Effector memory CD8-positive, alpha-beta T cell (primary cell): ENCODE measurements at regions not wholly inside any gene's neighbourhood (a gene's known extent, or its start where the extent isn't known, plus 50 kb on each side); places are given as distances from the start of the nearest gene placed in this dataset.

Experiments
- ATAC-seq: fragments of 150-1000 bp; cut with Tn5 transposase; replicated peaks from 2 replicates; pipeline ENCODE4 v1.10.0; 2021; ENCODE audit warnings: mild to moderate bottlenecking, moderate library complexity
- DNase-seq, 3 experiments: peaks; one replicate each; pipeline ENCODE4 v3.0.0; 2021
- H3K27ac Mint-ChIP-seq, 2 donors: one replicate each; pipeline ENCODE4 v1.8.0; 2022; ENCODE audit warnings: mild to moderate bottlenecking in 2 of 2, mixed read lengths in 2 of 2, moderate library complexity in 2 of 2
- H3K27me3 Mint-ChIP-seq, 2 donors: one replicate each; pipeline ENCODE4 v1.8.0; 2022; ENCODE audit warnings: mixed read lengths in 2 of 2
- H3K36me3 Mint-ChIP-seq: one replicate; pipeline ENCODE4 v1.8.0; 2022; ENCODE audit warnings: mild to moderate bottlenecking, moderate library complexity, mixed read lengths; ENCODE audit not compliant: insufficient read depth
- H3K4me1 Mint-ChIP-seq, 2 donors: one replicate each; pipeline ENCODE4 v1.8.0; 2022; ENCODE audit warnings: low read depth in 2 of 2, mixed read lengths in 2 of 2
- H3K4me3 Mint-ChIP-seq, 2 donors: one replicate each; pipeline ENCODE4 v1.8.0; 2022; ENCODE audit warnings: mild to moderate bottlenecking in 2 of 2, mixed read lengths in 2 of 2, moderate library complexity in 2 of 2
- H3K9me3 Mint-ChIP-seq, 2 donors: one replicate each; pipeline ENCODE4 v1.8.0; 2022; ENCODE audit warnings: mixed read lengths in 2 of 2

- no peak overlapping the region for H3K27ac Mint-ChIP-seq
- H3K9me3 Mint-ChIP-seq: no peaks in the 10 kb centered on the region
- peaks cover 3% of the 10 kb centered on the region for H3K36me3 Mint-ChIP-seq
- no peak for DNase-seq
- peaks cover 40 to 63% of the 10 kb centered on the region in 2 donors for H3K27me3 Mint-ChIP-seq
- H3K4me1 Mint-ChIP-seq: peaks cover 0 to 2% of the 10 kb centered on the region in 2 donors
- no peak for ATAC-seq
- H3K4me3 Mint-ChIP-seq: no peak overlapping the region
Measured at GRCh38 chr10:123519861-123520260, 146.3 kb upstream of the GPR26 start.

GRCh38 chr10:123521076-123521475, 145.1 kb upstream of the GPR26 start:
- H3K27ac Mint-ChIP-seq: no peak overlapping the region
- DNase-seq: no peak
- no peak overlapping the region for H3K4me3 Mint-ChIP-seq
- no peak for ATAC-seq
- H3K36me3 Mint-ChIP-seq: peaks cover 3% of the 10 kb centered on the region
- no peaks in the 10 kb centered on the region for H3K9me3 Mint-ChIP-seq
- peaks cover 0 to 2% of the 10 kb centered on the region in 2 donors for H3K4me1 Mint-ChIP-seq
- peaks cover 37 to 59% of the 10 kb centered on the region in 2 donors for H3K27me3 Mint-ChIP-seq

- H3K27me3 Mint-ChIP-seq: peaks cover 33 to 59% of the 10 kb centered on the region in 2 donors
- H3K9me3 Mint-ChIP-seq: no peaks in the 10 kb centered on the region
- no peak overlapping the region for H3K4me3 Mint-ChIP-seq
- ATAC-seq: no peak
- no peak overlapping the region for H3K27ac Mint-ChIP-seq
- no peak for DNase-seq
- peaks cover 0 to 2% of the 10 kb centered on the region in 2 donors for H3K4me1 Mint-ChIP-seq
- H3K36me3 Mint-ChIP-seq: peaks cover 3% of the 10 kb centered on the region
Measured at GRCh38 chr10:123521556-123521955, 144.6 kb upstream of the GPR26 start.

GRCh38 chr10:123522702-123523312, 143.3 kb upstream of the GPR26 start:
- Mint-ChIP-seq H3K27ac (no peak overlapping the region), H3K4me3 (no peak overlapping the region), H3K27me3 (peaks cover 28 to 55% of the 10 kb centered on the region in 2 donors), H3K36me3 (peaks cover 3% of the 10 kb centered on the region), H3K9me3 (no peaks in the 10 kb centered on the region), H3K4me1 (no peaks in the 10 kb centered on the region)
- ATAC-seq: no peak
- no peak for DNase-seq

- no peaks in the 10 kb centered on the region for H3K4me1 Mint-ChIP-seq
- no peak overlapping the region for H3K4me3 Mint-ChIP-seq
- peaks cover 27 to 49% of the 10 kb centered on the region in 2 donors for H3K27me3 Mint-ChIP-seq
- DNase-seq (no peak), ATAC-seq (no peak)
- H3K27ac Mint-ChIP-seq: no peak overlapping the region
- H3K9me3 Mint-ChIP-seq: no peaks in the 10 kb centered on the region
- peaks cover 3% of the 10 kb centered on the region for H3K36me3 Mint-ChIP-seq
Measured at GRCh38 chr10:123523833-123524232, 142.3 kb upstream of the GPR26 start.

GRCh38 chr10:123526356-123527064, 139.6 kb upstream of the GPR26 start:
- H3K27ac Mint-ChIP-seq: no peak overlapping the region
- ATAC-seq: no peak
- no peaks in the 10 kb centered on the region for H3K9me3 Mint-ChIP-seq
- no peak for DNase-seq
- peaks cover 36 to 59% of the 10 kb centered on the region in 2 donors for H3K27me3 Mint-ChIP-seq
- peaks cover 3% of the 10 kb centered on the region for H3K36me3 Mint-ChIP-seq
- no peaks in the 10 kb centered on the region for H3K4me1 Mint-ChIP-seq
- no peak overlapping the region for H3K4me3 Mint-ChIP-seq

- H3K4me3 Mint-ChIP-seq: no peak overlapping the region
- no peak for ATAC-seq
- H3K4me1 Mint-ChIP-seq: no peaks in the 10 kb centered on the region
- H3K9me3 Mint-ChIP-seq: no peaks in the 10 kb centered on the region
- H3K27me3 Mint-ChIP-seq: peaks cover 34 to 59% of the 10 kb centered on the region in 2 donors
- no peak for DNase-seq
- no peak overlapping the region for H3K27ac Mint-ChIP-seq
- no peaks in the 10 kb centered on the region for H3K36me3 Mint-ChIP-seq
Measured at GRCh38 chr10:123527151-123527550, 139.0 kb upstream of the GPR26 start.

- ATAC-seq: no peak
- no peak for DNase-seq
- H3K9me3 Mint-ChIP-seq: peaks cover 0 to 1% of the 10 kb centered on the region in 2 donors
- H3K27ac Mint-ChIP-seq: no peak overlapping the region
- no peaks in the 10 kb centered on the region for H3K36me3 Mint-ChIP-seq
- H3K4me3 Mint-ChIP-seq: no peak overlapping the region
- H3K27me3 Mint-ChIP-seq: peaks cover 38 to 62% of the 10 kb centered on the region in 2 donors
- H3K4me1 Mint-ChIP-seq: no peaks in the 10 kb centered on the region
Measured at GRCh38 chr10:123529146-123529760, 136.9 kb upstream of the GPR26 start.

- DNase-seq: no peak
- Mint-ChIP-seq H3K27me3 (peaks cover 42 to 72% of the 10 kb centered on the region in 2 donors), H3K4me1 (no peaks in the 10 kb centered on the region), H3K36me3 (no peaks in the 10 kb centered on the region), H3K4me3 (no peak overlapping the region), H3K9me3 (peaks cover 0 to 1% of the 10 kb centered on the region in 2 donors), H3K27ac (no peak overlapping the region)
- ATAC-seq: no peak
Measured at GRCh38 chr10:123530166-123530870, 135.8 kb upstream of the GPR26 start.

GRCh38 chr10:123535386-123535785, 130.8 kb upstream of the GPR26 start:
- Mint-ChIP-seq H3K4me3 (no peak overlapping the region), H3K27ac (no peak overlapping the region), H3K4me1 (no peaks in the 10 kb centered on the region), H3K27me3 (peaks cover 50 to 72% of the 10 kb centered on the region in 2 donors), H3K36me3 (no peaks in the 10 kb centered on the region), H3K9me3 (peaks cover 0 to 1% of the 10 kb centered on the region in 2 donors)
- no peak for DNase-seq
- ATAC-seq: no peak

- Mint-ChIP-seq H3K27me3 (peaks cover 49 to 67% of the 10 kb centered on the region in 2 donors), H3K4me3 (no peak overlapping the region), H3K27ac (no peak overlapping the region), H3K36me3 (no peaks in the 10 kb centered on the region), H3K9me3 (peaks cover 0 to 1% of the 10 kb centered on the region in 2 donors), H3K4me1 (no peaks in the 10 kb centered on the region)
- DNase-seq (no peak), ATAC-seq (no peak)
Measured at GRCh38 chr10:123536176-123536845, 129.8 kb upstream of the GPR26 start.

- no peaks in the 10 kb centered on the region for H3K36me3 Mint-ChIP-seq
- H3K9me3 Mint-ChIP-seq: peaks cover 0 to 1% of the 10 kb centered on the region in 2 donors
- no peak for ATAC-seq
- DNase-seq: no peak
- H3K4me1 Mint-ChIP-seq: no peaks in the 10 kb centered on the region
- no peak overlapping the region for H3K4me3 Mint-ChIP-seq
- peaks cover 43 to 58% of the 10 kb centered on the region in 2 donors for H3K27me3 Mint-ChIP-seq
- no peak overlapping the region for H3K27ac Mint-ChIP-seq
Measured at GRCh38 chr10:123537188-123537961, 128.8 kb upstream of the GPR26 start.
